Astrocyte of the spinal cord (primary cell): ENCODE measurements at regions not wholly inside any gene's neighbourhood (a gene's known extent, or its start where the extent isn't known, plus 50 kb on each side); places are given as distances from the start of the nearest gene placed in this dataset.
A peak's percentile ranks its signal among the peaks of the same experiment; 100 is the strongest.
"Not testable (repeated sequence)": the region's sequence is repeated elsewhere in the genome, so short reads cannot be mapped to it uniquely, and the experiment has no call there.

Experiments
- DNase-seq: peaks from one replicate; pipeline ENCODE4 v3.0.0; 2011; ENCODE audit warnings: low read depth, low spot score
- H3K4me3 ChIP-seq: 2 replicates; pipeline ENCODE4 v1.5.1; 2011; ENCODE audit warnings: low read depth, mild to moderate bottlenecking, low read length, moderate library complexity
- CTCF ChIP-seq: IDR thresholded peaks from 2 replicates; pipeline ENCODE4 v1.5.1; 2012; ENCODE audit warnings: low read depth, mild to moderate bottlenecking, low read length, inconsistent platforms
- in situ Hi-C: cut with HindIII; loops from 2 replicates; pipeline ENCODE4 v1.10.0; 2017; ENCODE audit warnings: low sequenced_read_pairs

GRCh38 chr7:3179456-3179855 is 121.6 kb upstream of the SDK1 start:
- no peak overlapping the region for H3K4me3 ChIP-seq
- in situ Hi-C loops: no loop called here
- no peak for TF ChIP-seq CTCF
- no peak for DNase-seq

GRCh38 chr7:3180604-3181003 is 120.4 kb upstream of the SDK1 start:
- no peak for TF ChIP-seq CTCF
- DNase-seq: no peak
- in situ Hi-C loops: no loop called here
- no peak overlapping the region for H3K4me3 ChIP-seq

- DNase-seq, in situ Hi-C loops, H3K4me3 ChIP-seq: not testable (repeated sequence)
These were observed 119.0 kb upstream of the SDK1 start for GRCh38 chr7:3182055-3182454.

GRCh38 chr7:3187444-3188040 is 113.5 kb upstream of the SDK1 start:
- DNase-seq: peak; percentile 6
- no peak overlapping the region for H3K4me3 ChIP-seq
- in situ Hi-C loops: no loop called here
- no peak for TF ChIP-seq CTCF

- no peak for DNase-seq
- in situ Hi-C loops: no loop called here
- H3K4me3 ChIP-seq: no peak overlapping the region
- no peak for TF ChIP-seq CTCF
These were observed 112.1 kb upstream of the SDK1 start for GRCh38 chr7:3188946-3189345.

GRCh38 chr7:3191548-3191947 is 109.5 kb upstream of the SDK1 start:
- TF ChIP-seq CTCF: no peak
- no peak overlapping the region for H3K4me3 ChIP-seq
- in situ Hi-C loops: no loop called here

GRCh38 chr7:3192669-3193068 is 108.4 kb upstream of the SDK1 start:
- H3K4me3 ChIP-seq: no peak overlapping the region
- TF ChIP-seq CTCF: no peak
- no peak for DNase-seq
- in situ Hi-C loops: no loop called here

More at GRCh38 chr7:3191548-3191947, 109.5 kb upstream of the SDK1 start:
- no peak for DNase-seq
